Right hindlimb (tissue), 1 donor: ENCODE measurements at regions not wholly inside any gene's neighbourhood (a gene's known extent, or its start where the extent isn't known, plus 50 kb on each side); places are given as distances from the start of the nearest gene placed in this dataset.
A peak's percentile ranks its signal among the peaks of the same experiment; 100 is the strongest.
"Not testable (repeated sequence)": the region's sequence is repeated elsewhere in the genome, so short reads cannot be mapped to it uniquely, and the experiment has no call there.

Source experiments
- DNase-seq: peaks from one replicate; pipeline ENCODE4 v3.0.0-alpha.2; 2018

DNA sequence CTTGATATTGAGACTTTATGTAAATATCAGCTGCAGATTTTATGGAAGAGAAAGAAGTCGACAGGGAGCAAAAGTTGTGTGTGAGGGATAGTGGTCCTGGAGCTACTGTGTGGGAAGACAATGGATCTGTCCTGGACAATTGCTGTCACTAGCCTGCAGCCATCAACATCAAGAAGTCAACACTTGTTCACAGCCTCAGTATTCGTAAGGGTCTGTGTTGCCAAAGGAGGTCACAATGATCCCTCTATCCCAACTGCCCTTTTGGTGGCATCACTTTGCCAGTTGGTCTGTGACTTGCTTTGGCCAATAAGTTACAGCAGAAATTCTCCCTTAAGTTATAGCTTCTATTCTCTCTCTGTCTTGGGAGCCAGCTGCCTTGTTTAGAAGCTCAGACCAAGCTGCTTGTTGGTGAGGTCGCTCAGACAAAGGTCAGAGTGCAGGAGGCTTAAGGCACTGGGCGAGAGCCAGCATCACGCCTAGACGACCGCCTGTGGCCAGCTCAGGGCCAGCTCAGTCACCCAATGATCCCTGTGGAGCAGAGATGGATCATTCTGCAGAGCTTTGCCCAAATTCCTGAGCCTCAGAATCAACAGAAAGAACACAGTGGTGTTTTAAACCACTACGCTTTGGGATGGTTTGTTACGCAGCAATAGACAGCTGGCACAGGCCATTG lies 134.9 kb downstream of the RHOU start:
- DNase-seq, result no peak

- peak; percentile 60 for DNase-seq
These were observed 136.2 kb downstream of the RHOU start for GRCh38 chr1:228871314-228872061.

- no peak for DNase-seq
These were observed 136.8 kb downstream of the RHOU start for GRCh38 chr1:228872080-228872479.

DNA sequence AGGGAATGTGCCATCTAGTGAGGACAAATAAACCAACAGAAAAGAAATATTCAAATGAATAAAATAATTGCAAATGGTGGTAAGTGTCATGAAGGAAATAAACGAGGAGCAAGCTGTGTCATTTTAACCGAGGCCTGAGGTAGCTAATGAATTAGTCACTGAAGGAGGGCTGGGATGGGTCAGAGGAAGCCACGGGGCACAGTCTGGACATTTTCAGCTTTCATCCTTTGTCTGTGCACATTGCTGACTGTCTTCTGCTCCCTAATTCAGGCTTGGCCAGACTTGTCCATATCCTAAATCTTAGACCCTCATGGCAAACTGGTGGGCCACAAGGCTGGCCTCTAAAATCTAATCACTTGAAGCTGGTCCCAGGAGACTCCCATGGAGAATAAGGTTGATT lies 138.4 kb downstream of the RHOU start:
- no peak for DNase-seq

DNA sequence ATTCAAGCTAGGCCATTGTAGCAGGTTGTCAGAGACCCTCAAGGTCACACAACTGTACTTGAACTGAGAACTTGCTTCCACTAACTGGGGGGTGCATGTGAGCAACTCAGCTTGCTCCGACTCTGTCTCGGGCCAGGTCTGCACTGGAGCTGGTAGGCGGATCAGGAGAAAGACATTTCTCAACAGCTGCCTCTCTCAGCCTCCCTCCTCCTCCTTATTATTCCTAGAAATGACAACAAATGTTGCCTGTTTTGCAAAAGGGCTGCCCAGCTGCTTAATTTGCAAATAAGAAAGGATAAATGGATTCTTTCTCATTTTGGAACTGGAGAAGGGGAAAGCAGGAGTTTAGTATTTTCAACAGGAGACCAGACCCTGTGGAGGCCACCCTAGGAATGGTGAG lies 140.5 kb downstream of the RHOU start:
- DNase-seq, result peak; percentile 53

GRCh38 chr1:228876187-228876586 lies 140.9 kb downstream of the RHOU start:
- DNase-seq, result no peak

GRCh38 chr1:228879164-228879563 lies 143.9 kb downstream of the RHOU start:
- no peak for DNase-seq

DNA sequence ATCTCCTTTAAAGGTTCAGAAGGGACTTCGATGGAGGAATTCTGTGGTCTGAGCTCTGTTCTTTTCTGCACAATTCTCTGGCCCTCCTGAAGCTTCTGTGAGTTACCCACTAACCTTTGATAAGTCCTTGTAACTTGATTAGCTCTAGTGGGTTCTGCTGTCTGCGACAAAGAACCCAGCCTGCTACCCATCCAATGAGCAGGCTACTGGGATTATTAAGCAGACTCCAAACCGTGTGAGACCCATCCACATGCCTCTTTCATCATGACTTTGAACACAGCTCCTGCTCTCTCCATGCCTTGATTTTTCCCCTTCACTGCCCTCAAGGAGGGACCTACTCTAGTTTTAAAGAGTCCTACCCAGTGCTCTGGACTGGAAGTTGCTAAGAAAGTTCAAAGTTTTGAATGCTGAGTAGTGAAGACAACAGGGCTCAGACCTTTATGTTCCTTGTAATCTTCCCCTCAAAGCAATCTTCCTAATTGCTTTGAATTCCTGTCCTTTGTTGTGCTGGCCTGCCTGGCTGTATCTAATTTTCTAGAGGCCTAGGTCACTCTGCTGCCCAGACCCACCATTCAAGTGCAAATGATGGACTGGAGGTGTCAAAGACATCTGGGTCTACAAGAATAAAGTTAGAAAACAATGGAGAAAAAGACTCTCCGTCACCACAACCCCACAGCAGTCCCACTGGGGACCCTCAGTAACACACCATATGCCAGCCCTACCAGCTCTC lies 146.9 kb downstream of the RHOU start:
- DNase-seq, result no peak

DNA sequence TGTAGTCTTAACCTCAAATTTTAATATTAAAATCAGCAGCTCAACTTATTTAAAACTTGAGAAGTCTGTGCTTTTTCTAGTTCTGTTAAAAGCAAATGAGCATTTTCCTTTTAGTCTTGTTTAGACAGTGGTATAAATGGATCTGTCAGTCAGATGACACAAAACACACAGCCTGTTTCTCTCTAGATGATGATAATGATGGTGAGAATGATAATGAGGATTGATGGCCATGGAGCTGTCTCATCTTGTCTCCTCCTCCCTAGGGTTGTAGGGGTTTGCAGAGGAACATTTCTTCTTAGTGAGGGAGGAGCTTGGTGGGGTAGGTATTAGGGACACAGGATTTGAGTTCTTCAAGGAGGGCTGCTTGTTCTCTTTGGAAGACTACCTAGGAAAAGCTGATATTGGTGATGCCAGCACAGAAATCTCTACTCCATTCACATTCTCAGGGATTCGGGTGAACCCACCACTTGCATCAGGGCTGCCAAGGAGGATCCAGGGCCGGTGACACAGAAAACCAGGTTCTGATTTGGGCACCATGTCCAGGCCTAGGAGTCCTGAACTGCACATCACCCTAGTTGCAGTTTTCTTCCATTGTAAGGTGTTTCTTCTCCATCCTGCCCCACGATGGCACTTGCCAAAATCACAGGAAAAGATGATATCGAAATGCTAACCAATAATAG lies 147.6 kb downstream of the RHOU start:
- DNase-seq, result no peak

DNA sequence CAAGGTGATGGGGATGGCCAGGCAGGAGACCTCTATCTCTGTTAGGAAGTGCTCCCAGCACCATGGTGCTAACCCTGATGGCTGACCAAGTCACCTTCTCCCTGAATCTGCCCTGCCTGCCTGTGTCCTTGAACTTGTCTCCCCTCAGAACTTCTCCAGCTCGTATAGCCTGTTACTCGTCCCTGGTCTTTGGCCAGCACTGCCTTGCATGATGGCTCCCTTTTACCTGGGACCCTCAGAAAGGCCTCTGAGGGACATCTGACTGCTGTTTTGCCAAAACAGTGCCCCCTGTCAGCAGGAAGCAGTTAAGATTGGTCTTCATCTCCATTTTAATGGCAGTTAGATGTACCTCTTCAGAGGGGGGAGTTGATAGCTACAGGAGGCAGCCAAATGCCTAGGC lies 148.3 kb downstream of the RHOU start:
- DNase-seq, result no peak

GRCh38 chr1:228884196-228884595 lies 148.9 kb downstream of the RHOU start:
- no peak for DNase-seq

GRCh38 chr1:228884615-228885566 lies 149.6 kb downstream of the RHOU start:
- DNase-seq, result no peak

DNA sequence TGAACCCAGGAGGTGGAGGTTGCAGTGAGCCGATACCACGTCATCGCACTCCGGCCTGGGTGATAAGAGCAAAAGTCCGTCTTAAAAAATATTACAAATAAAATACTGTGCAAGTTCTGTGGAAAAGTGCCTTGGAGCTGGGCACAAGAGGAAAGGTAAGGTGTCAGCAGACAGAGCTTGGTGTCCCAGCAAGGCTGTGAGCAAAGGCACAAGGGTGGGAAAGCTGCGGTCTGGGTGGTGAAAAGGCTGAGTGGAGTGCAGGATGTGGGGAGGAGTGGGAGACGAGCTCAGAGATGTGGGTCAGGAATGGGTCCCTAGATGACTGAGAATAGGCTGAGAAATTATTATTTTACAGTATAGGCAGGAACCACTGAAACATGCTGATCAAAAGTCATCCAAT lies 150.6 kb downstream of the RHOU start:
- DNase-seq, result no peak

GRCh38 chr1:228887101-228887500 lies 151.8 kb downstream of the RHOU start:
- no peak for DNase-seq

DNA sequence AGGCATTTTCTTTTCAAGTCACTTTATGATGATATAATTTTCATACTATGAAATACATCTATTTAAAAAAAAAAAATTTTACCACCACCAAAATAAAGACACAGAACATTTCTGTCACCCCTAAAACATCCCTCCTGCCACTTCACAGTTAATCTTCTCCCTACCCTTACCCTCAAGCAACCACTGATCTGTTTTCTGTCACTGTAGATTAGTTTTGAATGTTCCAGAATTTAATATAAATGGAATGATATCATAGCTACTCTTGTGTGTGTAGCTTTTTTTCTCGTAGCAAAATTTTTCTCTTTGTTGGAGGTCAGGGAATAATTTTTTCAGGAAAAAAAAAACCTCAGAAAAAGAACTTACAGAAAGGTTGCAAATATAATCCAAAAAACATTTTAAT lies 152.7 kb downstream of the RHOU start:
- DNase-seq, result no peak

GRCh38 chr1:228889289-228889688 lies 154.0 kb downstream of the RHOU start:
- no peak for DNase-seq

DNA sequence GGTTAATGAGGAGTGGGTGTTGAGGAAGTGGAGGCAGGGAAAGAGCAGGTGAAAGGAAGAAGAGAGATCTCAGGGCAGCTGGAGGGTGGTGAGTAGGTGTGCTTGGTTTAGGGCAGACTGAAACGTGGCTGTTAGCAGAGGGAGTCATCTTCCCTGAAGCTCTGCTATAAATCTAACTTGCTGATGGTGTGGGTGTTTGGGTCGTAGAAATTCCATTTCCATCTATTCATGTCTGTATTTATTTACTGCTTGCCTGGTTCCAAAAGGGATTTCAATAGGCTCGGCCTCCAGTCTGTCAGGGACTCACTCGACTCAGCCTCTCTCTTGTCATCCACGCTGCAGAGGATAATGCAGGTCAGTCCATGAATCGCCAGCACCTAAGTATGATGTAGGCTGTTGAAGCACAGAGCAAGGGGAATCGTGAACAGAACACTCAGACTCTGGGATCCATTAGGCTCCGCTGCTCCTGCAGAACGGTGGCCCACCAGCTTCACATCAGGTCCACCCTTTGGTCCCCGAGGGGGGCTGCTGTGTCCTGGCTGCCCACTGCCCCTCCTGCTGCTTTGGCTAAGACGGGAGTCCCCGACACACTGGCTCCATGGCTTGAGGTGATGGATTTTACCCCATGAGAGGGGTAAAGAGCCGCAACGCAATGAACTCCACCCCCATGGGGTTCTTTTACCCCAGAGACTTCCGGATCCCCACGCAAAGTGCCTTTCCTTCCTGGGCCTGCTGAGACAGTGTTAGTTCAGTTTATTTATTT lies 156.2 kb downstream of the RHOU start:
- DNase-seq, result no peak

GRCh38 chr1:228892200-228892599 lies 156.9 kb downstream of the RHOU start:
- DNase-seq, result not testable (repeated sequence)

DNA sequence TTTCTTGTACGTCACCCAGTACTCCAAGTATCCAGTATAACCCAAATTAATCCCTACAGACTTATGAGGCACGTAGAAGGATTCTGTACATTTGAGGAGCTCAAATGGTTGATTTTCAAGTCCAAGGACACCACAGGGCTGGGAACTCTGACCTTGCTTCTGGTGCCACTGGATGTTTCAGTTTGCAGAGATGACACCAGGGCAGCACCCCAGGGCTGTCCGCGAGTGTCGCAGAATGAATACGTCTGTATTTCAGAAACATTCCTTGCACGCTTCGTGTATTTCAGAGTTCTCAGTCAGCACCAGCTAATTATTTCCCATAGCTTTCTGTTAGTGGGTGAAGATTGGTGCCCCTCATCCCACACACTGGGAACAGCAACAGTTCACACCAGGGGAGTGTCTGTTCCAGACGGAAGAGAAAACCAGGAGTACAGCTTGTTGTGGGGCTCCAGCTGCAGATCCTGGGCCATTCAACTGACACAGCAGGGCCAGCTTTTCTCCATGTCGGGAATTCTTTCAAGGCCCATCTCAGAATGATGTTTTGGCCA lies 159.2 kb downstream of the RHOU start:
- no peak for DNase-seq

GRCh38 chr1:228897901-228898300 lies 162.6 kb downstream of the RHOU start:
- no peak for DNase-seq

GRCh38 chr1:228898582-228898992 lies 163.3 kb downstream of the RHOU start:
- no peak for DNase-seq
